SK-MEL-5 (cell line): ENCODE measurements at regions not wholly inside any gene's neighbourhood (a gene's known extent, or its start where the extent isn't known, plus 50 kb on each side); places are given as distances from the start of the nearest gene placed in this dataset.
"Not testable (repeated sequence)": the region's sequence is repeated elsewhere in the genome, so short reads cannot be mapped to it uniquely, and the experiment has no call there.

Source experiments
- DNase-seq: peaks from one replicate; pipeline ENCODE4 v3.0.0-alpha.2; 2016; ENCODE audit warnings: low read depth, low spot score
- in situ Hi-C: cut with HindIII; loops from 2 replicates; pipeline ENCODE4 v1.10.0; 2016; ENCODE audit warnings: low sequenced_read_pairs, high pct_unique_total_duplicates, low pct_unique_long_range_greater_than_20kb

DNA sequence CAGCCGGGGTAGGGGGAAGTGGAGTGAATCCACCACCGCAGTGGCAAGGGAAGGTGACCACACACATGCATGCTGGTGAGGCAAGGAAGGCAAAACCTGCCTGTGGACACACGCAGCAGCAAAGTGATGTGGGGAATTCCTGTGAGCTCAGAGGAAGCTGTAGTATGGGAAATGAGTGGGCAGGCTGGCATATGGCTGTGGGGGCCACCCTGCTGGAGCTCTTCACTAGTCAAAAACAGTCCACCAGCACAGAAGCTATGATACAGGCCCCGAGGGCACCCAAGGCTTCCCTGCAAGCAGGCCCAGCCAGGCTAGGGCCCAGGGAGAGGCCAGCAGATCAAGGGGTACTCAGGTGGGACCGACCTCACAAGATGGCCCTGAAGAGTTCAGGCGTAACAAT is 239.1 kb downstream of the CHM start:
- in situ Hi-C loops, result no loop called here

GRCh38 chrX:85772391-85772790 is 275.0 kb downstream of the CHM start:
- in situ Hi-C loops, DNase-seq: not testable (repeated sequence)

More for the DNA sequence above, 239.1 kb downstream of the CHM start:
- DNase-seq, result no peak

GRCh38 chrX:85765651-85766050 is 281.7 kb downstream of the CHM start:
- peak; percentile 85 for DNase-seq
- in situ Hi-C loops, result no loop called here

GRCh38 chrX:85723025-85723424 is 324.3 kb downstream of the CHM start:
- in situ Hi-C loops, DNase-seq: not testable (repeated sequence)

GRCh38 chrX:85703233-85703632 is 323.8 kb upstream of the POF1B start:
- in situ Hi-C loops, DNase-seq: not testable (repeated sequence)

- in situ Hi-C loops, result no loop called here
- no peak for DNase-seq
Observed at GRCh38 chrX:85698921-85699320, 319.5 kb upstream of the POF1B start.

GRCh38 chrX:85685843-85686242 is 306.4 kb upstream of the POF1B start:
- in situ Hi-C loops, result no loop called here
- DNase-seq, result no peak

DNA sequence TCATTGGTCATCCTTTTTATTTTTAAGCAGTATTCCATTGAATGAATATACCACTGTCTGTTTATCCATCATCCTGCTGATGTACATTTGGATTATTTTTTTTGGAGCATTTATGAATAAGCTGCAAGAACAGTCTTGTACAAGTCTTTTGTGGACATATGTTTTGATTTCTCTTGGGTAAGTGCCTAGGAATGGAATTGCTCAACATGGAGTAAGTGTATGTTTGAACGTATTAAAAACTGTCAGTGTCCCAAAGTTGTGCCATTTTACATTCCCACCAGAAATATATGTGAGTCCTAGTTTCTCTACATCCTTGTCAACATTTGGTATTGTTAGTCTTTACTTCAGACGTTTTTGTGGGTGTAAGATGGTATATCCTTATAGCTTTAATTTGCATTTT is 287.0 kb upstream of the POF1B start:
- in situ Hi-C loops, result no loop called here
- DNase-seq, result no peak

DNA sequence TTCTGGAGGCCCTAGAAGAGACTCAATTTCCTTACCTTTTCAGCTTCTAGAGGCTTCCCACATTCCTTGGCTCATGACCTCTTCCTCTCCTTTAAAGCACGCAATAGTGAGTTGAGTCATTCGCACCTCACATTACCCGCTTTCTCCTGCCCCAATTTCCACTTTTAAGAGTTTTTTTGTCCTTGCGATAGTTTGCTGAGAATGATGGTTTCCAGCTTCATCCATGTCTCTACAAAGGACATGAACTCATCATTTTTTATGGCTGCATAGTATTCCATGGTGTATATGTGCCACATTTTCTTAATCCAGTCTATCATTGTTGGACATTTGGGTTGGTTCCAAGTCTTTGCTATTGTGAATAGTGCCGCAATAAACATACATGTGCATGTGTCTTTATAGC is 284.5 kb upstream of the POF1B start:
- DNase-seq, in situ Hi-C loops: not testable (repeated sequence)

DNA sequence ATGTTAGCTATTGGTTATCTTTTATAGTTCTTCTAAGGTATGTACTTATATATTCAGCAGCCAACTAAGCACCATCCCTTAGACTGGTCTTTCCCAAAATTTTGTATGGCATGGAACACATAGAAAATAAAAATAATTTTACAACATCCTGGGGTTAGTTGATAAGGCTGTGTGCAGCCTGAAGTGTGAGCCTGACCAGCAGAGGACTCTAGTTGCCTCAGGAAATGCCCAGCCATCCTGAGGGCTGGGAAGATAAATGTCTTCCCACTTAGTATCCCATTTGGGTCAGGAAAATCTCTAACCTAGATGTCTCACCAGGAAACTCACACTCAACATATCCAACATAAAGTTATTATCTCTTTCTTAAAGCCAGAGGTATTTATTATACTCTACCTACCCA is 251.4 kb upstream of the POF1B start:
- in situ Hi-C loops, result no loop called here
- DNase-seq, result peak; percentile 6

DNA sequence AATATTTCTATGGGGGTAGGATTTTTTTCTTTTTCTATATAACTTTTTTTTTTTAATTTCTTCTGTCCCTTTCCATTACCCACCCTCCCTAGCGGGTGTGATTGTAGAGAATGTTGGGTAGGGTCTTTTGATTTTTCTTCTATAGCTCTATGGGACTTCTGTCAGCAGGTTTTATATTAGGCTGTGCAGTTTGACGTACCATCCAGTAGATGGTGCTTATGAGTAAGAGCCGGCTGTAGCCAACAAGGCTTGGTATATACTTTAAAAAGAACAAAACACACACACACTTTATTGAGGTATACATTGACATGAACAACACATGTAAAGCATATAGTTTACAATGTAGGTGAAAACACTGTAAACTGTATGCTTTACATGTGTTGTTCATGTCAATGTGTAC is 247.9 kb upstream of the POF1B start:
- DNase-seq, result peak; percentile 35
- in situ Hi-C loops, result no loop called here

DNA sequence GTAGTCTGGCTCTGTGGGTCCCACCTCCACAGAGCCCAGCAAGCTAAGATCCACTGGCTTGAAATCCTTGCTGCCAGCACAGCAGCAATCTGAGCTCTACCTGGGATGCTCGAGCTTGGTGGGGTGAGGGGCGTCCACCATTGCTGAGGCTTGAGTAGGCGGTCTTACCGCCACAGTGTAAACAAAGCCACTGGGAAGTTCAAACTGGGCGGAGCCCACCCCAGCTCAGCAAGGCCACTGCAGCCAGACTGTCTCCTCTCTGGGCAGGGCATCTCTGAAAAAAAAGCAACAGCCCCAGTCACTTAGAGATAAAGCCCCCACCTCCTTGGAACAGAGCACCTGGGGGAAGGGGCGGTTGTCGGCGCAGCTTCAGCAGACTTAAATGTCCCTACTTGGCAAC is 243.2 kb upstream of the POF1B start:
- no peak for DNase-seq

DNA sequence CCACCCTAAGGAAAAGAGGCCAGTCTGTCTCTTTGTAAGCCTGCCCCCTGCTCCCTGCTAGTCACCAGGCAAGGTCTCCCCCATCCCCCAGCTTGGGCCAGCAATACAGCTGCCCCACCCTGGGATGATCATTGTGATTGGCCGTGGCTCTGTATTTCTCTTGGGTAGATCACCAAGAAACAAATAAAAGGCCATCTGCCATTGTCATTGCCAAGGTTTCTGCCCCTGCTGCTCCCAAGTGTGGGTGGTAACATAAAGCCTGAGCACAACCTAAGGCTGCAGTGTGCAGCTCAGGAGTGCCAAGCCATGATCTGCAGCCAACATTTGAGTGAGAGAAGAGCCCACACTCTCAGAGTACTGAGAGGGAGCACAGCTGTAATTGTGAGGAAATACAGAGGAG is 241.0 kb upstream of the POF1B start:
- in situ Hi-C loops, result no loop called here
- DNase-seq, result no peak

More for the DNA sequence above, 243.2 kb upstream of the POF1B start:
- in situ Hi-C loops, result no loop called here

DNA sequence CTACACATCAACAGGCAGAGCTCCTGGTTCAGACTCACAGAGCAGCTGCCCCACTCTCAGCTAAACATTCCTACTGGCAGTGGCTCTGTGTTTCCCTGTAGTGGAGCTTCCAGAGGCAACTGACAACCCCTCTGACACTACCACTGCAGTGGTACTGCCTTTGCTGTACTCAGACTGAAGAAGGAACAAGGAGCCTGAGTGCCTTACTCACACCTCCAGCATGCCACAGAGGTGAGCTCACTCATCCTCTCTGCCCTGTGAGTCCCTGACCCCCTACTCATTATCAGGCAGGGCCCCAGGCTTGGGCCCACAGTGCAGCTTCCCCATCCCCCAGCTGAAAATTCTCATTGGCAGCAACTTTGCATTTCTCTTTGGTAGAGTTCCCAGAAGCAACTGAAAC is 240.5 kb upstream of the POF1B start:
- DNase-seq, result no peak
- in situ Hi-C loops, result no loop called here

DNA sequence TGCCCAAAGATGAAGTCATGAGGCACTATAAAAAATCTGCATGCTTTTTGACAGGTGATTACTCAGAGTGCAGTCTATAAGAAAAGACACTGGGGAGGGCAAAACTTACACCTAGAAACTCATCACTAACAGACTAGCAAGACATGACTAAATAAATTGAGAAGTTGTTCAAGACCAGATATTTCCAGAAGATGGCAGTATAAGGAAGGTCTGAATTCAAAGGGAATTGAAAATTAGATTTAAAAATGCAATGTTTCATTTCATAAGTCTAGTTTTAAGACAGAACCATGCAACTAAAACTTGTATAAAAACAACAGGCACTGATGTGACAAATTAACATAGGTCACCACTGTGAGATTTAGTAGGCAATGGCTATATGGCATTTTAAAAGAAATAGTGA is 232.5 kb upstream of the POF1B start:
- in situ Hi-C loops, result no loop called here
- peak; percentile 32 for DNase-seq

GRCh38 chrX:85592980-85593379 is 213.5 kb upstream of the POF1B start:
- no peak for DNase-seq
- in situ Hi-C loops, result no loop called here

DNA sequence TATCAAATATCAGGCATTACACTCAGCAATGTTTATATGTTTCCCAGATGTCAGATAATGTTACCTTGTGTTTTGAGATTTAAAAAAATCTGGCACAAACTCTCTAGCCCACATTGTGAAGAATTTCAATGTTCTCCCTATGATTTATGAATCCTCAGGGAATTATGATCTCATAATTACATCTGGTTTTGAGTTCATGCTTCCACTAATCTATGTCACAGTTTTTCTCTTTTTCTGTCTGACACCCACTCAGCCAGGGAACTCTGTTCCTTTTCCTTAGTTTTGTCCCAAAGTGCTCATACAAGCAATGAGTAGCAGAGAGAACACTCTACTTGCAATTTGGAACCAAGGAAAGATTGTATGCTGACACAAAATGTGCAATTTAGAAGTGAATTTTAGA is 212.1 kb upstream of the POF1B start:
- DNase-seq, result no peak
- in situ Hi-C loops, result no loop called here

DNA sequence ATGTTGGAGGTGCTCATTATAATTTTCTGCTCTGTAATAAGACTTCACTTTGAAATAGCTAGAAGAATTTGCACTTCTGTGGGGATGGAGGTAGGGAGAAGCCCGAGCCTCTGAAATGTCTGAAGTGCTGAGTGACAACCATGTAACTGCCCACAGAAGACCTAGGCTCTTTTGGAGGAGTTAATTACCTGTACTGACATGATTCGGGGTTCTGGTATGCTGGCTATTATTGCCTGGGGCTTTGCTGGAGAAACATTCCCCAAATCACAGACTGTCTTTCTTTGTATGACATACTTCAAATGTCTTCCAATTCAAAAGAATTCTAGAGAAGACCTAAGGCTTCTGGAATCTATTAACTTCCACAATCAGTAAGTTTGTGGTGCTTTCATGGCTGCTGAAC is 211.2 kb upstream of the POF1B start:
- DNase-seq, result no peak
- in situ Hi-C loops, result no loop called here

DNA sequence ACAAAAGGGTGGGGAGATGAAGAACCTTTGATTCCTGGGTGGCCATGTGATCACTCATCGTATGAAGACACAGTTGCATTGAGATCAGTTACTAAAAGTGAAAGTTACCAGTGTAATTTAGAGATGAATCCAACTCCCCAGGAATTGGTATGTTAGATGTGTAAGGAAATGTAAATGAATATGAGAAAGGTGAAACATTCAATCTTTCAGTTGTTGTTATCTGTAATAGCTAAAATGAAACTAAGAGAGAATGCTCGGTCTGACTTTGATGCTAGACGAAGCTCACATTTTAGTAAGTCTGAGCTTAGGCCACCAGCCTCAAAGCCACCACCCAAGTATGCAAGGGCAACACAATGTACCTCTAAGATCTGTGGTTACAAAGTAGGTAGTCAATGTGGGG is 194.3 kb upstream of the POF1B start:
- in situ Hi-C loops, result no loop called here
- DNase-seq, result no peak

DNA sequence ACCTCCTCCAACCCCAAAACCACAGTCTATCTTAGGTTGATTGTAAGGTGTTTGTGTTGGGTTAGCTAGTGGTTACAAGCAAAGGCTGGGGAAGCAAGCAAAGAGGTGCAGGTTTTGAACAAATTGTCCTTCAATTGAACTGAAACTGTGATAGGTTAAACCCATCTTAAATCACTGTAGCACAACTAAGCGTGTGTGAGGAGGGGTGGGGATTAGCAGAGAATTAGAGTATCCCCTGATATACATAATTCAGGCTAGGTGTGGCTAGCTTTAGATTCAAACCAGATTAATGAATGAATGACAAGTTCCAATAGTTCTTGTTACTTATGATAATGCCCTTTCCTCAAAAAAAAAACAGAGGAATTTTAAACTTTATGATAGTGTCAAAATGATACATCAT is 191.0 kb upstream of the POF1B start:
- in situ Hi-C loops, result no loop called here
- DNase-seq, result no peak
